ENCODE measurements at regions not wholly inside any gene's neighbourhood (a gene's known extent, or its start where the extent isn't known, plus 50 kb on each side); places are given as distances from the start of the nearest gene placed in this dataset.

DNA sequence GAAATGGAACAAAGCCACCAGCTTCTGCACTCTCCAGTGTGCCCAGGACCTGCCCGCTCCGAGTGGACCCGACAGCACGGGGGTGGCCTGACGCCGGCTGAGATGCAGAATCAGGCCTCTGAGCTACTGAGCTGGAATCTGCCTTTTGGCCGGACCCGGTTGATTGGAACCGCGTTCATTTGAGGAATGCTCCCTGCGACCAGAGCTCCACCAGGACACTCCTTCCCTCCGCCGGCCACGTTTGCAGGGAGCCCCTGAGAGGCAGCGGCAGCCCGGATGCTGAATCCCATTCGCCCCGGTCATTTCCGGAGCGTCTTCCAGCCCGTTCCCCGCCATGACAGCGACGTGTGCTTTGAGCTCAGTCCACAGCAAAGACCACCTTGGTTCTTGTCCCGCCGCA lies 392.7 kb downstream of the THBS2 start:
- DNase-seq, result no peak
- intact Hi-C loops (cut with DNase I), result no loop called here
- no peak overlapping the region for H3K27ac ChIP-seq

DNA sequence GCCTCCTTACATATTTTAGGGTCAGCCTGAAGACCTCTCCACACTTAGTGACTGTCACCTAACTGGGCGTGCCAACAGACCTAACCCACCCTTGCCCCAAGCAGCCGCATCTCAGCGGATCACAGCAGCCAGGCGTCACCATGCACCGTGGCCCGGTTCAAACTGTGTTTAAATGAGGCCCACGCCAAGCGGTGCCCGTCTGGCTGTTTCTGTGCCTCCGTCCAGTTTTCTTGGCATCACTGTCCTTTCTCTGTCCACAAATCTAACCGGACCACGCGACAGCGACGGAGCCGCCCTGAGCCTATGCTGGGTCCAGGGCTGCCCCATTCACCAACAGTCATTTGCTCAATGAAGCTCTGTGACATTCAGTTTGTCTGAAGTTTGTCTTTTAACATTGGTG lies 393.3 kb downstream of the THBS2 start:
- Histone ChIP-seq H3K27me3 (no peaks in the 10 kb centered on the region), H3K27ac (no peak overlapping the region), H3K4me3 (no peak overlapping the region), H3K9me3 (no peaks in the 10 kb centered on the region), H3K36me3 (no peaks in the 10 kb centered on the region), H3K4me1 (no peaks in the 10 kb centered on the region)
- WGBS, 2 donors, result 96 to 97% methylated on average over 16 of the region's 16 CpGs
- TF ChIP-seq, protein P1, sequence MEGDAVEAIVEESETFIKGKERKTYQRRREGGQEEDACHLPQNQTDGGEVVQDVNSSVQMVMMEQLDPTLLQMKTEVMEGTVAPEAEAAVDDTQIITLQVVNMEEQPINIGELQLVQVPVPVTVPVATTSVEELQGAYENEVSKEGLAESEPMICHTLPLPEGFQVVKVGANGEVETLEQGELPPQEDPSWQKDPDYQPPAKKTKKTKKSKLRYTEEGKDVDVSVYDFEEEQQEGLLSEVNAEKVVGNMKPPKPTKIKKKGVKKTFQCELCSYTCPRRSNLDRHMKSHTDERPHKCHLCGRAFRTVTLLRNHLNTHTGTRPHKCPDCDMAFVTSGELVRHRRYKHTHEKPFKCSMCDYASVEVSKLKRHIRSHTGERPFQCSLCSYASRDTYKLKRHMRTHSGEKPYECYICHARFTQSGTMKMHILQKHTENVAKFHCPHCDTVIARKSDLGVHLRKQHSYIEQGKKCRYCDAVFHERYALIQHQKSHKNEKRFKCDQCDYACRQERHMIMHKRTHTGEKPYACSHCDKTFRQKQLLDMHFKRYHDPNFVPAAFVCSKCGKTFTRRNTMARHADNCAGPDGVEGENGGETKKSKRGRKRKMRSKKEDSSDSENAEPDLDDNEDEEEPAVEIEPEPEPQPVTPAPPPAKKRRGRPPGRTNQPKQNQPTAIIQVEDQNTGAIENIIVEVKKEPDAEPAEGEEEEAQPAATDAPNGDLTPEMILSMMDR (IDR thresholded peaks at IDR 0.05), result no peak
- intact Hi-C loops (cut with DNase I), result no loop called here
- no peak for DNase-seq

More for the DNA sequence above, 392.7 kb downstream of the THBS2 start:
- TF ChIP-seq EP300 (IDR thresholded peaks at IDR 0.05) (no peak), POLR2AphosphoS5 (IDR thresholded peaks at IDR 0.05) (no peak)
- TF ChIP-seq, protein P1 (IDR thresholded peaks at IDR 0.05), result no peak
- Histone ChIP-seq H3K4me3 (no peak overlapping the region), H3K4me1 (no peaks in the 10 kb centered on the region), H3K36me3 (no peaks in the 10 kb centered on the region), H3K9me3 (no peaks in the 10 kb centered on the region), H3K27me3 (no peaks in the 10 kb centered on the region)
- 87 to 93% methylated on average over 26 of the region's 26 CpGs for WGBS, 2 donors

DNA sequence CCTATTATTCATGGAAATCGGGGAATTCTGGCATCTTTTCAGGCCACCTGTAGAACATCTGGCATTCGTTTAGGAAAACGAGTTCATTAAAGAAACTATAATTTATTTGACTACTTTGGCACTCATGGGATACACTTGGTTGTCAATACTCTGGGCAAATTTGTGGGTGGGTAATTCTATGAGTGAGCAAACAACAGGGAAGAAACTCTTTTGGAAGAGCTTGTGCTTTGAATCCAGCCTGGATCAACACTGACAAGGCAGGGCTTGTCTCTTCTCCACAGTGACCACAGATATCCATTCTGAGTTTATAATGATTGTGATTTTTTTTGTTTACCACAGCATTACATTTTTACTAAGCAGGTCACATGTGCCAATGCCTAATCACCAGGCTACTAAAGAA lies 394.7 kb downstream of the THBS2 start:
- H3K9me3 ChIP-seq, result no peaks in the 10 kb centered on the region
- intact Hi-C loops (cut with DNase I), result loop anchor here (10.0 kb wide), 1 partner anchor 194 kb away; no protein-coding TSS in a partner anchor
- no peaks in the 10 kb centered on the region for H3K36me3 ChIP-seq
- DNase-seq, result no peak
- H3K4me1 ChIP-seq, result no peaks in the 10 kb centered on the region
- H3K27me3 ChIP-seq, result no peaks in the 10 kb centered on the region
- 63 to 65% methylated on average over 3 of the region's 3 CpGs for WGBS, 2 donors
- TF ChIP-seq POLR2A (IDR thresholded peaks at IDR 0.05) (no peak), EP300 (IDR thresholded peaks at IDR 0.05) (no peak)
- TF ChIP-seq, protein P1 (IDR thresholded peaks at IDR 0.05), result no peak
- no peak overlapping the region for H3K4me3 ChIP-seq
- no peak overlapping the region for H3K27ac ChIP-seq

DNA sequence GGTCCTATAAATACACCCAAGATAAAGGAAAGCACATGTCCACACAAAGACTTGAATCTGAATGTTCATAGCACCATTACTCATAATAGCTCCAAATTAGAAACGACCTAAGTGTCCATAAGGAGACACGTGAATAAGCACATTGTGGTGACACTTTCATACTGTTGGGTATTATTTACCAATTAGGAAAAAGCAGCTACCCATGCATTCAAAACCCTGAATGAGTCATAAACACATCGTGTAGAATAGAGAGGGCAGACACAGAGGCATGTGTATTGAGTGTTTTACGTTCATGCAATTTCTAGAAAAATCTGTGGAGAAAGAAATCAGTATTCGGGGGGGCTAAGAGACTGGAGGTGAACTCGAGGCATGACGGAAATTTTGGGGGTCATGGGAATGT lies 396.7 kb downstream of the THBS2 start:
- intact Hi-C loops (cut with DNase I), result loop anchor here (10.0 kb wide), 1 partner anchor 192 kb away; no protein-coding TSS in a partner anchor

More for the DNA sequence above, 396.7 kb downstream of the THBS2 start:
- peaks cover 0 to 5% (median 2%) of the 10 kb centered on the region in 4 donors for H3K4me1 ChIP-seq
- H3K27me3 ChIP-seq, result no peaks in the 10 kb centered on the region
- H3K27ac ChIP-seq, result no peak overlapping the region
- TF ChIP-seq POLR2A (IDR thresholded peaks at IDR 0.05), result no peak
- TF ChIP-seq EP300 (IDR thresholded peaks at IDR 0.05), result no peak
- no peak for TF ChIP-seq POLR2AphosphoS5 (IDR thresholded peaks at IDR 0.05)
- TF ChIP-seq, protein P1 (IDR thresholded peaks at IDR 0.05), result no peak
- H3K9me3 ChIP-seq, result no peaks in the 10 kb centered on the region
- DNase-seq, result no peak
- no peaks in the 10 kb centered on the region for H3K36me3 ChIP-seq
- 73 to 78% methylated on average over 7 of the region's 7 CpGs for WGBS, 2 donors
- H3K4me3 ChIP-seq, result no peak overlapping the region
